HG03097 (cell line): ENCODE measurements at regions not wholly inside any gene's neighbourhood (a gene's known extent, or its start where the extent isn't known, plus 50 kb on each side); places are given as distances from the start of the nearest gene placed in this dataset.
"Not testable (repeated sequence)": the region's sequence is repeated elsewhere in the genome, so short reads cannot be mapped to it uniquely, and the experiment has no call there.

Source experiments
- ATAC-seq: cut with Tn5 transposase; IDR thresholded peaks from one replicate; pipeline ENCODE4 v1.9.1; 2021; ENCODE audit not compliant: unreplicated experiment, low FRiP score

- not testable (repeated sequence) for ATAC-seq
Measured at GRCh38 chr21:13935396-13936032, 275.2 kb downstream of the LIPI start.

GRCh38 chr21:13934887-13935342 lies 275.8 kb downstream of the LIPI start:
- not testable (repeated sequence) for ATAC-seq

- not testable (repeated sequence) for ATAC-seq
Measured at GRCh38 chr21:13923175-13923574, 287.6 kb downstream of the LIPI start.

- not testable (repeated sequence) for ATAC-seq
Measured at GRCh38 chr21:13921455-13921854, 289.3 kb downstream of the LIPI start.

GRCh38 chr21:13907385-13907784 lies 297.8 kb downstream of the POTED start:
- not testable (repeated sequence) for ATAC-seq

- ATAC-seq: not testable (repeated sequence)
Measured at GRCh38 chr21:13896596-13897247, 287.1 kb downstream of the POTED start.

GRCh38 chr21:13893617-13894016 lies 284.0 kb downstream of the POTED start:
- ATAC-seq: not testable (repeated sequence)

GRCh38 chr21:13893025-13893424 lies 283.4 kb downstream of the POTED start:
- ATAC-seq: not testable (repeated sequence)

- ATAC-seq: not testable (repeated sequence)
Measured at GRCh38 chr21:13892146-13892751, 282.7 kb downstream of the POTED start.

GRCh38 chr21:13889176-13889575 lies 279.6 kb downstream of the POTED start:
- not testable (repeated sequence) for ATAC-seq

GRCh38 chr21:13883641-13884395 lies 274.2 kb downstream of the POTED start:
- not testable (repeated sequence) for ATAC-seq

- not testable (repeated sequence) for ATAC-seq
Measured at GRCh38 chr21:13877503-13877902, 267.9 kb downstream of the POTED start.

GRCh38 chr21:13876999-13877398 lies 267.4 kb downstream of the POTED start:
- ATAC-seq: not testable (repeated sequence)

GRCh38 chr21:13874001-13874400 lies 264.4 kb downstream of the POTED start:
- not testable (repeated sequence) for ATAC-seq

GRCh38 chr21:13854638-13855037 lies 245.1 kb downstream of the POTED start:
- no peak for ATAC-seq

- ATAC-seq: not testable (repeated sequence)
Measured at GRCh38 chr21:13850808-13851207, 241.2 kb downstream of the POTED start.

GRCh38 chr21:13849489-13849888 lies 239.9 kb downstream of the POTED start:
- not testable (repeated sequence) for ATAC-seq

- not testable (repeated sequence) for ATAC-seq
Measured at GRCh38 chr21:13846718-13847117, 237.1 kb downstream of the POTED start.

GRCh38 chr21:13844574-13844973 lies 235.0 kb downstream of the POTED start:
- ATAC-seq: not testable (repeated sequence)

- ATAC-seq: not testable (repeated sequence)
Measured at GRCh38 chr21:13843081-13843480, 233.5 kb downstream of the POTED start.

GRCh38 chr21:13827666-13828065 lies 218.1 kb downstream of the POTED start:
- not testable (repeated sequence) for ATAC-seq
